Parathyroid adenoma (tissue), 2 donors: ENCODE measurements at regions not wholly inside any gene's neighbourhood (a gene's known extent, or its start where the extent isn't known, plus 50 kb on each side); places are given as distances from the start of the nearest gene placed in this dataset.

Source experiments
- H2AFZ ChIP-seq: fragments of 300-600 bp; sonication (generic); one replicate; pipeline ENCODE4 v1.7.0; 2017; ENCODE audit warnings: antibody characterized with exemption, mild to moderate bottlenecking
- H3K27ac ChIP-seq: fragments of 300-600 bp; sonication (generic); one replicate; pipeline ENCODE4 v1.7.0; 2017
- H3K27me3 ChIP-seq: fragments of 300-600 bp; sonication (generic); one replicate; pipeline ENCODE4 v1.7.0; 2017; ENCODE audit warnings: low read length; ENCODE audit not compliant: control insufficient read depth, insufficient read depth
- H3K36me3 ChIP-seq: fragments of 300-600 bp; sonication (generic); one replicate; pipeline ENCODE4 v1.7.0; 2017; ENCODE audit warnings: low read length; ENCODE audit not compliant: control insufficient read depth, insufficient read depth
- H3K4me1 ChIP-seq: fragments of 300-600 bp; sonication (generic); one replicate; pipeline ENCODE4 v1.7.0; 2017; ENCODE audit warnings: control low read depth
- H3K4me2 ChIP-seq: fragments of 300-600 bp; sonication (generic); one replicate; pipeline ENCODE4 v1.7.0; 2017; ENCODE audit warnings: low read length
- H3K4me3 ChIP-seq: fragments of 300-600 bp; sonication (generic); one replicate; pipeline ENCODE4 v1.7.0; 2017; ENCODE audit warnings: low read depth, low read length
- H3K79me2 ChIP-seq: fragments of 300-600 bp; sonication (generic); one replicate; pipeline ENCODE4 v1.7.0; 2017; ENCODE audit warnings: control low read depth
- H3K9ac ChIP-seq: fragments of 300-600 bp; sonication (generic); one replicate; pipeline ENCODE4 v1.7.0; 2017; ENCODE audit warnings: mild to moderate bottlenecking
- H3K9me3 ChIP-seq: fragments of 300-600 bp; sonication (generic); one replicate; pipeline ENCODE4 v1.7.0; 2017; ENCODE audit warnings: low read length; ENCODE audit not compliant: control insufficient read depth
- TF ChIP-seq, protein P1 (sequence below): fragments of 300-600 bp; sonication (generic); IDR thresholded peaks from one replicate; pipeline ENCODE4 v1.7.0; 2017; ENCODE audit warnings: antibody characterized with exemption, mild to moderate bottlenecking
- donor health status: primary hyperparathyroidism.

DNA sequence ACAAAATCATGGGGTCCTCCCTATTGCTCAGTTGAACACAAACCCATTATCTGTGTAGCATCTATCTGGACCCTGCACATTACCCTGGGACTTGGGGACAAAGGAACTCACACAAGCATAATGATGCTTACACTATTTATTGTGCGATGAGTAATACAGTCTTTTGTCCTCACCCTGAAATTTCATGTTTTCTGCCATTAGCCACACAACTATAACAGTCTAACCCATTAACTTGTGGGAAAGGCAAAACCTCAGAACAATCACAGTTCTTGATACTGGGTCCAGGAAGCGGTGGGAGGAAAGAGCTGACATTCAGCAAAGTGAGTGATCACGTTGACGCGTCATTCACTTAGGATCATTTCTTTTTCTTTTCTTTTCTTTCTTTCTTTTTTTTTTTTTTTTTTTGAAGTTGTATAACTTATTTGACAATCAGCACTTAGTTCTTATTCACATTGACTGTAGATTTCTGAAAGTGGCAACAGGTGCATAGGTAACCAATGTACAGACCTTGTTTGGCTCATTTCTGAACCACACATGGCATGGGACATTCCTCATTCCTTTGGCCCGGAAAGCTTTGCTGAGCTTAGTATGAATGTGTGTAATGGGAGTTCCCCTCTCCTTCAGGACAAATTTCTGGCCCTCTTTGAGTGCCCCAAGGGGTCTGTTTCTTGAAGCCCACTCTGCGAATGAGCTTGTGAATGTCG lies 94.8 kb upstream of the CNKSR3 start:
- TF ChIP-seq, protein P1, sequence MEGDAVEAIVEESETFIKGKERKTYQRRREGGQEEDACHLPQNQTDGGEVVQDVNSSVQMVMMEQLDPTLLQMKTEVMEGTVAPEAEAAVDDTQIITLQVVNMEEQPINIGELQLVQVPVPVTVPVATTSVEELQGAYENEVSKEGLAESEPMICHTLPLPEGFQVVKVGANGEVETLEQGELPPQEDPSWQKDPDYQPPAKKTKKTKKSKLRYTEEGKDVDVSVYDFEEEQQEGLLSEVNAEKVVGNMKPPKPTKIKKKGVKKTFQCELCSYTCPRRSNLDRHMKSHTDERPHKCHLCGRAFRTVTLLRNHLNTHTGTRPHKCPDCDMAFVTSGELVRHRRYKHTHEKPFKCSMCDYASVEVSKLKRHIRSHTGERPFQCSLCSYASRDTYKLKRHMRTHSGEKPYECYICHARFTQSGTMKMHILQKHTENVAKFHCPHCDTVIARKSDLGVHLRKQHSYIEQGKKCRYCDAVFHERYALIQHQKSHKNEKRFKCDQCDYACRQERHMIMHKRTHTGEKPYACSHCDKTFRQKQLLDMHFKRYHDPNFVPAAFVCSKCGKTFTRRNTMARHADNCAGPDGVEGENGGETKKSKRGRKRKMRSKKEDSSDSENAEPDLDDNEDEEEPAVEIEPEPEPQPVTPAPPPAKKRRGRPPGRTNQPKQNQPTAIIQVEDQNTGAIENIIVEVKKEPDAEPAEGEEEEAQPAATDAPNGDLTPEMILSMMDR, result no peak
- H3K9me3 ChIP-seq, result no peaks in the 10 kb centered on the region
- no peak overlapping the region for H3K9ac ChIP-seq
- H2AFZ ChIP-seq, result no peak overlapping the region
- no peak overlapping the region for H3K4me3 ChIP-seq
- H3K27me3 ChIP-seq, result no peaks in the 10 kb centered on the region
- H3K36me3 ChIP-seq, result no peaks in the 10 kb centered on the region
- no peak overlapping the region for H3K4me2 ChIP-seq
- no peak overlapping the region for H3K27ac ChIP-seq
- no peaks in the 10 kb centered on the region for H3K4me1 ChIP-seq
- H3K79me2 ChIP-seq, result no peaks in the 10 kb centered on the region

DNA sequence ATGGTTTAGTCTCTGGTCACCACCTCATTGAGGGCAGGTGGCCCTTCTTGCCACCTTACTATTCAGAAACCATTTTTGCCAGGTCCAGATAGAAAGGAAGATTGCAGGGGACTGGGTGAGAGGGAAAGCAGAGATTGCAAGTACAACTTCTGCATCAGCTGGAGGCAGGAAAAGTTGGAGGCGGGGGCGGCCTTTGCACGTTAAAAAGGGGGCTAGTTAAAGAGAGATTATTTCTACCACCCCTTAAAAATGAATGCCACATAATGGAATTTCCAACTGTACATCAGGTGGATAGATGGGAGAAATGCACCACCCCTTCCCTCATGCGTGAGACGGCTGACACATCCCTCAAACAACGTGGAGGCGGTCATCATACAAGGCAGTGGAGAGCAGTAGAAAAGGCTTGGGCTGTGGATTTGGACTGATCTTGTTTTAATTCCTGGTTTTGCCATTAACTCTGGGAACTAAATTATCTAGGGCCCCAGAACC lies 95.4 kb upstream of the CNKSR3 start:
- Histone ChIP-seq H2AFZ (no peak overlapping the region), H3K27ac (no peak overlapping the region), H3K79me2 (no peaks in the 10 kb centered on the region), H3K36me3 (no peaks in the 10 kb centered on the region), H3K4me3 (no peak overlapping the region), H3K4me1 (no peaks in the 10 kb centered on the region), H3K9me3 (no peaks in the 10 kb centered on the region), H3K4me2 (no peak overlapping the region), H3K27me3 (no peaks in the 10 kb centered on the region), H3K9ac (no peak overlapping the region)
- TF ChIP-seq, protein P1, result no peak

DNA sequence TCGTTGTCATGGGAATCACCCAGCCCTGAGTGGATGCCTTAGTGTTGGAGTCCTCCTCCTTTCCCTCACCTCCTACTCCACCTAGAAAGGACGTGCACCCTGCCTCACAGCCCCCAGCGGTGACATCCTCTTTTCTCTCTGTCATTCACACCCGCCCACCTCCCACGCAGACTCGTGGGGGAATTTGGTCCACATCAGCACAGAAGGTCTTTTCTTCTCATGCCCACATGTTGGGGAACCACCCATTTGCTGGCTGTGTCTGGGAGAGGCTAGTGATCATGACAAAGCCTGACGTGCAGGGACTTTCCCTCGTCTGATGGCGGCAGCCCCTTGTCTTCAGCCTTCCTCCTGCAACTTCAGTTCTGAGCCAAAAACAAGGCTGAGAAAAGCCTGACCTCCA lies 96.0 kb upstream of the CNKSR3 start:
- Histone ChIP-seq H3K27me3 (no peaks in the 10 kb centered on the region), H3K9ac (no peak overlapping the region), H3K4me2 (no peak overlapping the region), H2AFZ (no peak overlapping the region), H3K27ac (no peak overlapping the region), H3K4me3 (no peak overlapping the region), H3K9me3 (no peaks in the 10 kb centered on the region), H3K79me2 (no peaks in the 10 kb centered on the region), H3K4me1 (no peaks in the 10 kb centered on the region), H3K36me3 (no peaks in the 10 kb centered on the region)
- TF ChIP-seq, protein P1, result no peak

DNA sequence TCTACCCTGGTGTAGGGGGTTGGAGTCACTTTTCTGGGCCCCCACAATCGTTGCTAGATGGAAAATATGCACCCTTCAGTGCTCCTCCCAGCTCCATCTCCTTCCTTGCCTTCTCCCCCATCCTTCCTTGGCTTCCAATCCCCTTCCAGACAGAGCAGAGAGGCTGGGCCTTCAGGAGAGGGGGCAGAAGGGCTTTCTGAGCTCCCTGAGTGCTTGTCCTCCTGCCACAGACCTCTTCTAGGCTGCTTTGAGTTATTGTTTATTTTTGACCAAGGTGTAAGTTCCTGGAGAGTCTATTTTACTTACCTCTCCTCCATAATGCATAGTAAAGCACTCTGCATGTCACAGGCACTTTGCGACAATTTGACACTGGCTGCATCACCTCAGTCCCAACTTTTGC lies 96.4 kb upstream of the CNKSR3 start:
- Histone ChIP-seq H3K27me3 (no peaks in the 10 kb centered on the region), H3K79me2 (no peaks in the 10 kb centered on the region), H2AFZ (no peak overlapping the region), H3K36me3 (no peaks in the 10 kb centered on the region), H3K4me3 (no peak overlapping the region), H3K4me2 (no peak overlapping the region), H3K9me3 (no peaks in the 10 kb centered on the region), H3K27ac (no peak overlapping the region), H3K4me1 (no peaks in the 10 kb centered on the region), H3K9ac (no peak overlapping the region)
- TF ChIP-seq, protein P1, result no peak

DNA sequence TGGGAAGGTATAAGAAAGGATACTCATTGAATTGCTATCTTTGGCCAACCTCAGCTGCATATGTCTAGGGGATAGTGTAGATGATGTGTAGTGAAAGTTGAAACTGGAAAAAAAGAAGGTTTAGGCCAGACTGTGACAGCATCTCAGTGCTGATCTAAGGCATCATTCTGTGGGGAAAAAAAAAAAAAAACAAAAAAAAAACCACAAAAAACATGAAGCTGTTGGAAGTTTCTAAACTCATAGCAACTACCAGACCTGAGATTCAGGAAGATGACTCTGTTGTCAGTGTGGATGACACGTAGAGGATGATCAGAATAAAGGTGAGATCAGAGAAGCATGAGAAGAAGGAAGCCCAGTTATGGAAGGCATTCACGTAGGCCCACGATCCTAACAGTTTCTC lies 100.8 kb upstream of the CNKSR3 start:
- Histone ChIP-seq H3K27ac (no peak overlapping the region), H3K9me3 (no peaks in the 10 kb centered on the region), H3K9ac (no peak overlapping the region), H3K4me3 (no peak overlapping the region), H3K4me1 (no peaks in the 10 kb centered on the region), H3K4me2 (no peak overlapping the region), H3K27me3 (no peaks in the 10 kb centered on the region), H3K79me2 (no peaks in the 10 kb centered on the region), H3K36me3 (no peaks in the 10 kb centered on the region), H2AFZ (no peak overlapping the region)
- TF ChIP-seq, protein P1, result no peak
